ENCODE measurements at regions not wholly inside any gene's neighbourhood (a gene's known extent, or its start where the extent isn't known, plus 50 kb on each side); places are given as distances from the start of the nearest gene placed in this dataset.

DNA sequence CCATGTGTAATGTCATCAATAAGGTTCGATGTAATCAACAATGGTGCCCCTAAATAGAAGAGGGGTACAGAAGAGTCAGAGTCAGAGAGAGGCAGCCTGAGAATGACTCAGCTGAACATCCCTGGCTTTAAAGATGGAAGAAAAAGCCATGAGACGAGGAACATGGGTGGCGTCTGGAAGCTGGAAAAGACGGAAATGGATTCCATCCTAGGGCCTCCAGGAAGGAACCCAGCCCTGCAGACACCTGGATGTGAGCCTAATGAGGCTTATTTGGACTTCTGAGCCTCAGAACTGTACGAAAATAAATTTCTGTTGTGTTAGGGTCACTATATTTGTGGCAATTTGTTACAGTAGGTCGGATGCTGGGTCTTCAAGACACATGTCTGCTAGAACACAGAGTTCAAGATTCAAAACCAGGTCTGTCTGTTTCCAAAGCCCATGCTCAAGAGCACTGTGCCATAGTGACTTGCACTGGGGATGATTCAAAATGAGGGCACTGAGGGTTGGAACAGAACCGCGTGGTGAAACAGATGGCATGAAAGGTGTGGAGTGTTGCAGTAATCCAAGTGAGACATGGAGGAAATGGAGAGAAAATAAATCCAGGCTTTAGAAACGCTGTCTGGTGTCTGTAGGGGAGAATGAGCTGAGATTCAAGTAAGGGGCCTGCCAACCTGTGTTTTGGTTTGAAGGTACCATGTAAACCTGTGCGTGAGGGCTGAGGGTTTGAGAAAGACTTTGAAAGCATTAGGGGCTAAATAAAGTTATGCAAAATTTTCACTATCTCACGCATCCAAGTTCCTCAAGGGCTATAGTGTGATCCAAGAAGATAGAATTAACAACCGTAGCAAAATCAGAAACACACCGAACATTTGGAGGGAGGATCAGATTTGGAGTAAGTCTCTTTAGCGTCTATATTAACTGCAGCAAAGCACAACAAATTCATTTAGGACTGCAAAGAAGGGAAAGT, 849.1 kb upstream of the AUTS2 start:
- no peaks in the 10 kb centered on the region for H3K36me3 ChIP-seq
- 80 to 82% methylated on average over 14 of the region's 14 CpGs for WGBS, 2 donors
- H3K27me3 ChIP-seq: no peaks in the 10 kb centered on the region
- no peaks in the 10 kb centered on the region for H3K4me1 ChIP-seq
- ATAC-seq (ENCODE audit: low FRiP score in 2 of 2) (no peak), DNase-seq (no peak)
- H3K27ac ChIP-seq: no peak overlapping the region
- no peaks in the 10 kb centered on the region for H3K9me3 ChIP-seq
- H3K4me3 ChIP-seq: no peak overlapping the region
- TF ChIP-seq POLR2AphosphoS5 (IDR thresholded peaks at IDR 0.05) (no peak), POLR2A (IDR thresholded peaks at IDR 0.05) (no peak), EP300 (IDR thresholded peaks at IDR 0.05) (no peak)
- TF ChIP-seq, protein P1, sequence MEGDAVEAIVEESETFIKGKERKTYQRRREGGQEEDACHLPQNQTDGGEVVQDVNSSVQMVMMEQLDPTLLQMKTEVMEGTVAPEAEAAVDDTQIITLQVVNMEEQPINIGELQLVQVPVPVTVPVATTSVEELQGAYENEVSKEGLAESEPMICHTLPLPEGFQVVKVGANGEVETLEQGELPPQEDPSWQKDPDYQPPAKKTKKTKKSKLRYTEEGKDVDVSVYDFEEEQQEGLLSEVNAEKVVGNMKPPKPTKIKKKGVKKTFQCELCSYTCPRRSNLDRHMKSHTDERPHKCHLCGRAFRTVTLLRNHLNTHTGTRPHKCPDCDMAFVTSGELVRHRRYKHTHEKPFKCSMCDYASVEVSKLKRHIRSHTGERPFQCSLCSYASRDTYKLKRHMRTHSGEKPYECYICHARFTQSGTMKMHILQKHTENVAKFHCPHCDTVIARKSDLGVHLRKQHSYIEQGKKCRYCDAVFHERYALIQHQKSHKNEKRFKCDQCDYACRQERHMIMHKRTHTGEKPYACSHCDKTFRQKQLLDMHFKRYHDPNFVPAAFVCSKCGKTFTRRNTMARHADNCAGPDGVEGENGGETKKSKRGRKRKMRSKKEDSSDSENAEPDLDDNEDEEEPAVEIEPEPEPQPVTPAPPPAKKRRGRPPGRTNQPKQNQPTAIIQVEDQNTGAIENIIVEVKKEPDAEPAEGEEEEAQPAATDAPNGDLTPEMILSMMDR (IDR thresholded peaks at IDR 0.05): no peak

DNA sequence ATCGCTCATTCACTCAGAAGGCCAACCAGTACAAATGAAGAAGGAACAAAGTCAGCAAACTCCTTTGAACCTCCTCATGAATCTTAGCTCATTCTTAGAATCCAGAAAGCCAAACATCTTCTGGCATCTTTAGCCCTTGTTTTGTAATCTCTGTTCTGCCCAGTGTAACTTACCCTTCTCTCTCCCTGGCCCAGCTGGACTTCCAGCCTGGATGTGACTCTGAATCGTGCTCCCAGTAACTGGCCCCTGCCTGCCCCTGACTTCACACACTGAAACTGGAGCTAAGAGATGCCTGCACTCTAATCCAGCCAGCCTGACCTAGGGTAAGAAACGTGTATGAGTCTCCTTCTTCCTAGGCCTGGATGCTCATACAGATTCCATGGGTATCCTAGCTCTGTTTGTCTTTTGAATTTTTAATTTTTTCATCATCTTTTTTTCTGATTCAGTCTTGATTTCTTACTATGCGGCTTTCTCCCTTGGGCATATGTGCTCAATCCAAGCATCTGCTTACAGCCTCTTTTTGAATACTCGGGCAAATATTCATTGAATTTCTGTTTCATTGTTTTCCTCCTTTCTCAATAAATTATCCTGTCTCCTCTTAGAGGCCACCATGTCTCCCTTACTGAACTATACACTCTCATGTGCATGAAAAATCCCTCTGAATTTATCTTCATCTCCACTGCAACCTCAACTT, 845.6 kb upstream of the AUTS2 start:
- DNase-seq (no peak), ATAC-seq (ENCODE audit: low FRiP score in 2 of 2) (peak in 1 of 2 donors; percentile 67)
- TF ChIP-seq POLR2A (IDR thresholded peaks at IDR 0.05) (no peak), POLR2AphosphoS5 (IDR thresholded peaks at IDR 0.05) (no peak), EP300 (IDR thresholded peaks at IDR 0.05) (no peak)
- TF ChIP-seq, protein P1 (IDR thresholded peaks at IDR 0.05): no peak
- no peaks in the 10 kb centered on the region for H3K36me3 ChIP-seq
- H3K27ac ChIP-seq: no peak overlapping the region
- H3K4me1 ChIP-seq: no peaks in the 10 kb centered on the region
- no peaks in the 10 kb centered on the region for H3K27me3 ChIP-seq
- WGBS, 2 donors: 67 to 69% methylated on average over 5 of the region's 5 CpGs
- no peaks in the 10 kb centered on the region for H3K9me3 ChIP-seq
- H3K4me3 ChIP-seq: no peak overlapping the region

DNA sequence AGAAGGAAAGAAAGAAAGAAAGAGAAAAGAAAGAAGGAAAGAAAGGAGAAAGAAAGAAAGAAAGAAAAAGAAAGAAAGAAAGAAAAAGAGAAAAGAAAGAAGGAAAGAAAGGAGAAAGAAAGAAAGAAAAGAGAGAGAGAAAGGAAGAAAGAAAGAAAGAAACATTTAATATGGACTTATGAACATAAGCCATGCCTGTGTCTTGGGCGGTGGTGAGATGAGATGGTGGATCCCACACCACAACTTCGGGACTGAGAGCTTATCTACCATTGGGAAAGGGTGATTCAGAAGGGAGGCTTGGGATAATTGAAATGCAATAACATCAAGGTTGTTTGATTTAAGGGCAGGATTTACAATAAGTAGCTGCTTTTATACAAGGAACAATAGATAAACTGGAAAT, 843.9 kb upstream of the AUTS2 start:
- 87 to 100% methylated on average over 2 of the region's 2 CpGs for WGBS, 2 donors
- Histone ChIP-seq H3K27me3 (no peaks in the 10 kb centered on the region), H3K4me3 (no peak overlapping the region), H3K36me3 (no peaks in the 10 kb centered on the region), H3K9me3 (no peaks in the 10 kb centered on the region), H3K27ac (no peak overlapping the region), H3K4me1 (no peaks in the 10 kb centered on the region)
- TF ChIP-seq POLR2AphosphoS5 (IDR thresholded peaks at IDR 0.05) (no peak), EP300 (IDR thresholded peaks at IDR 0.05) (no peak), POLR2A (IDR thresholded peaks at IDR 0.05) (no peak)
- TF ChIP-seq, protein P1 (IDR thresholded peaks at IDR 0.05): no peak
- DNase-seq (no peak), ATAC-seq (ENCODE audit: low FRiP score in 2 of 2) (no peak)

DNA sequence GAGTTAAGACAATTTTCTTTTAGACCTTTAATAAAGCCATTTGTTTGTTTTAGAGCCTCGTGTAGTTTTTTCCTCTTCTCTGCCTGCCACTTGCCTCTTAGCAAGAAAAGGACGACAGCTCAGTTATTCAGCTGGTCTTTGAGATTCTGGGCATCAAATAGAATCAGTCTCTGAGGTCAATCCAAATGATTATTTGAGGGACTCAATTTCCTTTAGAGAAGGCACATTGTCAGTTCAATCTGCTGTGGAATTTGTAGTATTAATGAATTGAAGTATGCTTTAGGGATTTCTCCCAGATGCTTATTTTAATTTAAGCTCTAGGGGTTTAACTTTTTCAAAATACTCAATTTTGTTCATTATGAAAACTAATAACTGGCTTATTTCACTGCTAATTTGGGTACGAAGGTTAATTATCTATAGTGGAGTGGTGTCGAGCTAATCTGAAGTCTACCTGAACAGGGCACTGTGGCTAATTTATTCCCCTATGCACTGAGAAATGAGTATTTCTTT, 841.2 kb upstream of the AUTS2 start:
- Histone ChIP-seq H3K27me3 (no peaks in the 10 kb centered on the region), H3K4me3 (no peak overlapping the region), H3K27ac (no peak overlapping the region), H3K9me3 (peaks cover 0 to under 1% (median 0%) of the 10 kb centered on the region in 4 donors), H3K36me3 (no peaks in the 10 kb centered on the region), H3K4me1 (no peaks in the 10 kb centered on the region)
- no peak for DNase-seq
- WGBS, 2 donors: 65 to 69% methylated on average over 4 of the region's 4 CpGs
- no peak for TF ChIP-seq POLR2A (IDR thresholded peaks at IDR 0.05)
- no peak for ATAC-seq (ENCODE audit: low FRiP score in 2 of 2)

DNA sequence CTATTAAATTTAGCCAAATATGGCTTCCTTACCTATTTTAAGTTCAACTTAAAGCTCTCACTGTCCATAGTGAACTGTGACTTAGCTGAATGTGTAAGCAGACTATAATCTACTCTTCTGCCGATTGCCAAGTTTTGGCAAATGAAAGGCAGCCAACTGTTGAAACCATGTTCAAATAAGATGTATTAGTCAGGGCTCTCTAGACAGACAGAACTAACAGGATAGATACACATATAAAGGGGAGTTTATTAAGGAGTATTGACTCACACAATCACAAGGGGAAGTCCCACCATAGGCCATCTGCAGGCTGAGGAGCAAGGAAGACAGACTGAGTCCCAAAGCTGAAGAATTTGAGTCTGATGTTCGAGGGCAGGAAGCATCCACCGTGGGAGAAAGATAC, 837.7 kb upstream of the AUTS2 start:
- no peak for TF ChIP-seq POLR2AphosphoS5 (IDR thresholded peaks at IDR 0.05)
- WGBS, 2 donors: 89 to 100% methylated on average over 2 to 3 of the region's 3 CpGs
- H3K9me3 ChIP-seq: peaks cover 0 to 15% (median 9%) of the 10 kb centered on the region in 4 donors
- no peaks in the 10 kb centered on the region for H3K36me3 ChIP-seq
- H3K27ac ChIP-seq: no peak overlapping the region
- no peaks in the 10 kb centered on the region for H3K4me1 ChIP-seq
- no peak overlapping the region for H3K4me3 ChIP-seq
- DNase-seq (no peak), ATAC-seq (ENCODE audit: low FRiP score in 2 of 2) (no peak)
- no peaks in the 10 kb centered on the region for H3K27me3 ChIP-seq
